Activated CD8-positive, alpha-beta memory T cell treated with anti-CD3 and anti-CD28 coated beads for 48 hours (primary cell): ENCODE measurements at regions not wholly inside any gene's neighbourhood (a gene's known extent, or its start where the extent isn't known, plus 50 kb on each side); places are given as distances from the start of the nearest gene placed in this dataset.
"Not testable (repeated sequence)": the region's sequence is repeated elsewhere in the genome, so short reads cannot be mapped to it uniquely, and the experiment has no call there.

Experiments used
- DNase-seq, 3 experiments: peaks; one replicate each; pipeline ENCODE4 v3.0.0-alpha.2; 2020; ENCODE audit warnings: low read depth in 2 of 3, low spot score in 2 of 3

GRCh38 chr4:59455751-59456150, 1744.4 kb upstream of the ADGRL3 start:
- no peak for DNase-seq

GRCh38 chr4:59457576-59457975, 1742.5 kb upstream of the ADGRL3 start:
- no peak for DNase-seq

GRCh38 chr4:59484944-59485343, 1715.2 kb upstream of the ADGRL3 start:
- DNase-seq = no peak

DNA sequence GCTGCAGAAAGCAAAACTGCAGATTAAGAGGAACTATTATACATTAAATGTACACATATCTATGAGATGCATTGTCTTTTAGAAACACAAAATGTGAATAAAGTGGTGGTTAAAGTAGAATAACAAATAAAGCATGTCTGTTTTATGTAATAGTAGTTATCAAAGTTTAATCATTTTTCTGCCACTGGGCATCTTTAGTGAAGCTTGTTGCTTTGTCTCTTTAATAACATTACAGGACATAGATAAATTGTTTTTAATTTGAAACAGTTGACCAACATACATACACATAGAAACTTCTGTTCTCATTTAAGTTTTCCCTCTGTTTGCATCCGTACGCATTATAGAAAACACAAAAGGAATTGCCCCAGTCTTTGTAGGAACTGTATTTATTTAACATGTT, 1700.0 kb upstream of the ADGRL3 start:
- DNase-seq = no peak

DNA sequence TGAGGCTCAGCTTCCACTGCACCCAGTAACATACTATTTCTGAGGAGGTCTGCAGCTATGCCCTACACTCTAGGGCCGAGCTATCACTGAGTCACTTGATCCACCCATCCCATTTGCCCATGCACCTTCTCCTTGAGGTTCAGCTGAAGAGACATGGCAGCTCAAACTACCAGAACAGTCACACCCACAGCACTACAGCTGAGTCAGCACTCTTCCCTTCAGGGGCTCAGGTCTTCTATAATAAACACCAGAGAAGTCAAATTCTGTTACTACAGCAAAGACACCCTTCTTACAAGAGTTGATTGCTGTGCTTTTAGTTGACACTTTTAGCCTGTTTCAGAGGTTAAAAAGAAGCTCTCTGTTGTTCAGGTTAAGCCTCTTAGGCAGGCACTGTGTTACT, 1696.4 kb upstream of the ADGRL3 start:
- no peak for DNase-seq

- DNase-seq = not testable (repeated sequence)
Observed at GRCh38 chr4:59511809-59512208, 1688.3 kb upstream of the ADGRL3 start.

DNA sequence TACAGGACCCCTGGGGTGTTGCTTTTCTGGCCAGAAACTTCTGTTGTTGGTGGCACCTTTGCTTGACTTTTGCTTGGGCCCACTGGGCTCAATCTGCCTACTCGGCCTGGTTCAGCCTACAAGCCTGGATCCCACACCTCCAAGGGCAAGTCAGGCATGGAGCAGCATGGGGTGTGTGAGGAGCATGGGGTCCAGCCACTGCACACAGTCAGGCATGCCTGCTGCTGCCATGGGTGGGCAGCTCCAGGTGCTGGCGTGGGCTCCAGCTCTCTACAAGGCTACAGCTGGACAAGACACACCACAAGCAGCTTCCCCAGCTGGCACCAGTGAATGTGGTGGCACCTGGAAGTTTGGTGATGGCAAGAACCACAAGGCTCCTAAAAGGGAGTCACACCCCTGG, 1683.1 kb upstream of the ADGRL3 start:
- no peak for DNase-seq

GRCh38 chr4:59518005-59518823, 1681.9 kb upstream of the ADGRL3 start:
- no peak for DNase-seq

DNA sequence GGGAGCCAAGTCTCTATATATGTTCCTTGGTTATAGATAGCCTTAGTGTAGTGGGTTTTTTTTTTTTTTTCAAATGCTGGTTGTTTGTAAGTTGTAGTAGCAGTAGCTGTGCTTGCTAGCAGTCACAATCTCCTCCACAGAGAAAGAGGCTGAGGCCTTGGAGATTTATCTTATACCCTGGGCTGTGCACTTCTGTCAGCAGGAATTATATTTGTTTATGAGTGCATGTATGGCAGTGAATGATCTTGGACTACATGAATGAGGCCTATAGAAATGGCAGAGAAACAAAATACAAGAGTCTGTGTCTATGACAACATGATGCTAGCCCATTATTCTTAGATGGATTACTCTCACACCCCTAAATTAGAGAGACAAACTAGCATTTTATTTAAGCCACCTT, 1674.2 kb upstream of the ADGRL3 start:
- no peak for DNase-seq

DNA sequence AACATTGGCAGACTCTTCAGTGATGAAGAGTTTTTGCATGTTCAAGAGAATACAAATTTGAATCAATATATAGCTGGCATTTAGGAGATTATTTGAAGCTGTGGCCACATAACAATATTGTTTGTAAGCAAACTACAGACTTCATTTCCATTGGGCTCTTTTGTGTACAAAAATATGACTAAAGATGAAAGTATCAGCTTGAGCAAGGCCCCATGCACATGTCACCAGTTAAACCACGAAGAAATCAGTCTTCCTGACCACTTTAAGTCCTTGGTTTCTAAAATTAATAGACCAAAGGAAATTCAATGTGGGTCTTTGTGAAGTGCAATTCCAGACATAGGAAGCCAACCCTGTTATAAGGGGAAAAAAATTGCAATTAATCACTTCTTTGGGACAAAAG, 1664.6 kb upstream of the ADGRL3 start:
- no peak for DNase-seq

DNA sequence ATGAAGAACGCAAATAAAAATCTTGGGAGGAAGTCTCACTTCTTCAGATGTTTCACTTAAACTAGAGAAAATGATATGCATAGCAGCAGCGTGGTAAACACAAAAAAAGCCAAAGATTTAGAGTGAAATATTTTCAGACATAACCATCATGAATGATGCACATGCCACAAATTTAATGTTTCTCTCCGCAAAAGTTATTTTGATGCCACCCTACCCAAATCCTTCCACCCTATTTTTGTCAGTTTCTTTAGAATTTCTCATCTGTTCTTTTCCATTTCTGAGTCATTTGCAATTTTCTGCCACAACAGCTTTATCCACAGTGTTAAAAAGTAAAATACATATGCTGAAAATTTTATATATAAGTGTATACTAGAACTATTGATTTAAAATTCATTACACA, 1663.7 kb upstream of the ADGRL3 start:
- no peak for DNase-seq

DNA sequence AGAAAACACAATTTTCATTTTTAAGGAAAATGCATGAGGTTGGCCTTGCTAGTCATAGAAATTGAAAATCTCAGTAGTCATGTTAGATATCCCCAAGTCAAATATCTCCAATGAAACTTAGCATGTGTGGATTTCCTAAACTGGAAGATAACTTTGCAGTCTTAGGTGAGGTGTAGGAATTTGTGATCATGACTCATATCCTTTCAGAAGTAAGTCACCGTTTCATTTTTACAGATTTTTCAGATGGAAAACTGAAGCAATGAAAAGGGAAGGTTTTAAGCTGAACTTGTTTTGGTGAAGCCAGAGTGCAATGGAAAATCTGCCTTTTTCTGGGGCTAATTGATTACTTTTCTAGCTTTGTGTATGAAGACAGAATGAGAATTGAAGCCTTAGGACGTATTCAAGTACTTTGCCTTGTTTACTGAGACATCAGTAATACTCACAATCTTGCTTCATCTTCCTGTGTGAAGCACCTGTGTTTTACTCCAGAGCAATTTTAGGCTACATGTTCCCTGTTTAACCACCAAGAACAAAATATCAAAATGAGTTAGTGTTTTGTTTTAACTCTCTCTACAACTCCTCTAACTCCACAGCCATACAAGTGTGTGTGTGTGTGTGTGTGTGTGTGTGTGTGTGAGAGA, 1662.8 kb upstream of the ADGRL3 start:
- DNase-seq = no peak

DNA sequence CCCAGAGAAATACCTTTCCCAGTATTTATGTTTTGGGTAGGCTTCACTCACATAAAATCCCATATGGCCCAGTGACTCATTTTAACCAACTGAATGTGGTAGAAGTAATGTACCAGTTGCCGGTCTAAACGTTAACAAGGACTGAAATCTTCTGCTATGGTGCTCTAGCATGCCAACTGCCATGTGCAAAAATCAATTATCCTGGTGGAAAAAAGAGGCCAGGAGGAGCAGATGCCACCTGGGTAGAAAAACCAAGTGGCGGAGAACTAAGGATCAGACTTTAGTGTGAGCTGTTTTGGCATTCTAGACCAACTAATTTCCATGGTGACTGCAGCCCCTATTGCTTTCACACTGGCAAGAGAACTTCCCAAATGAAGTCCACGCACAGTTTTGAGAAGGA, 1660.7 kb upstream of the ADGRL3 start:
- DNase-seq = no peak

GRCh38 chr4:59540311-59540710, 1659.8 kb upstream of the ADGRL3 start:
- no peak for DNase-seq

- DNase-seq = no peak
Observed at GRCh38 chr4:59553063-59553720, 1646.9 kb upstream of the ADGRL3 start.

DNA sequence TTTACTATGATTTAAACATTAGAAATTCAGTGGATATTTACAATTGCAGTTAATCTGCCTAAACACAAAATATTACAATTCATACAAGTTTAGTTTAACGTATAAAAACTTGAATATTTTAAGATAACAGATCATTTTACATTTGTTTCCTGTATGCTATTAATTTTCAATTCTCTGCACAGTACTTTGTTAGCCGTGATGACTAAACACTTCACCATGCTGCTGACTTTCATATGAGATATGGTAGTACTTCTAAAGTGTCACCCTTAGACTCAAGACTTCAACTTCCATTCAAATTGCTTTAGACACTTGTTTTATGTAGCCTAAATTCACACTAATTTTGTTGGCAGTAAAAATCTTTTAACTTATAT, 1646.4 kb upstream of the ADGRL3 start:
- no peak for DNase-seq

DNA sequence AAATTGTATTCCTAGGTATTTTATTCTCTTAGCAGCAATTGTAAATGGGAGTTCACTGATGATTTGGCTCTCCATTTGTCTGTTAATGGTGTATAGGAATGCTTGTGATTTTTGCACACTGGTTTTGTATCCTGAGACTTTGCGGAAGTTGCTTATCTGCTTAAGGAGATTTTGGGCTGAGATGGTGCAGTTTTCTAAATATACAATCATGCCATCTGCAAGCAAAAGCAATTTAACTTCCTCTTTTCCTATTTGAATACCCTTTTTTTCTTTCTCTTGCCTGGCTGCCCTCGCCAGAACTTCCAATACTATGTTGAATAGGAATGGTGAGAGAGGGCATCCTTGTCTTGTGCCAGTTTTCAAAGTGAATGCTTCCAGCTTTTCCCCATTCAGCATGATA, 1643.9 kb upstream of the ADGRL3 start:
- not testable (repeated sequence) for DNase-seq

- DNase-seq = not testable (repeated sequence)
Observed at GRCh38 chr4:59560141-59560648, 1639.9 kb upstream of the ADGRL3 start.

DNA sequence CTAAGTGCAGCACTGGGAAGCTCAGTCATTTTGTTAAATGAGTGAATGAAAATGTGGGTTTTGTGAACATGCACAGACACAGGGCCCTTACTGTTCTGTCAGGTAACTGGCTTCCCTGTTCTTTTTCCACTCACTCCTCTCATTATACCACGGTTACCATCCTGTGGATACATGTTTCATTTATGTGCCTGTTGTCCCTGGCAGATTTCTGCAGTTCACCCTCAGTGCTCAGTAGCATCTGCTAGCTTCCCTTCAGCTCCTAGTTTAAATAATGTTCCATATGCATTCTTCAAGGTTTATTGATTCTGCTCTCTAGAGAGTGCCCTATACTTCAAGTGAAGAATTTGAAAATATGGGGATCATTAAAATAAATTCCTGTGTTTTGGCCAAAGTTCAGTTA, 1634.3 kb upstream of the ADGRL3 start:
- no peak for DNase-seq

DNA sequence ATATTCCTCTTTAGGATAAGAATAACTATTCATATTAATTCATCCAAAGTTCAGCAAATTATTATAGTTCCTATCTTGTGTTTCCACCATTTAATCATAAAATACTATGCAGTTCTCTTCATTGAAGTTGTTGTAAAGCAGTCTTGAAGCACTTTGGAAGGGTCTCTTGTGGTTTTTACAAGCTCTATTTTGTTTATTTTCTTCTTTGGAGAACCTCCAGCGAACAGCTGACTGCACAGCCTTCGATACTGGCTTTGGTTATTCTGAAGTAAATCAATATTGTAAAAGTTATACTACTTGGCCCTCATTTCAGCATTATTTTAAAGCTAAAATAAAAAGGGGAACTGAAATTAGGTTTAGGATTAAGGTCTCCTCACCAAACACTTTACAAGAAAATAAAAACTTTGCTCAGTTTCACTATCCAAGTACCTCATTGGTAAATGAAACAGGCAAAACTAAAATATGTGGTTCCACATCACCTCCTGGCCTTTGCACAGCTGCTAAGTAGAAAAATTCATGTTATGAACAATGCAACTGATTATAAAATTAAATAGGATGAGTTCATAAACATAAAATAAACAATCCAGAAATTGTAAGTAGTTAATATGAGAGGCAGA, 1629.2 kb upstream of the ADGRL3 start:
- no peak for DNase-seq

DNA sequence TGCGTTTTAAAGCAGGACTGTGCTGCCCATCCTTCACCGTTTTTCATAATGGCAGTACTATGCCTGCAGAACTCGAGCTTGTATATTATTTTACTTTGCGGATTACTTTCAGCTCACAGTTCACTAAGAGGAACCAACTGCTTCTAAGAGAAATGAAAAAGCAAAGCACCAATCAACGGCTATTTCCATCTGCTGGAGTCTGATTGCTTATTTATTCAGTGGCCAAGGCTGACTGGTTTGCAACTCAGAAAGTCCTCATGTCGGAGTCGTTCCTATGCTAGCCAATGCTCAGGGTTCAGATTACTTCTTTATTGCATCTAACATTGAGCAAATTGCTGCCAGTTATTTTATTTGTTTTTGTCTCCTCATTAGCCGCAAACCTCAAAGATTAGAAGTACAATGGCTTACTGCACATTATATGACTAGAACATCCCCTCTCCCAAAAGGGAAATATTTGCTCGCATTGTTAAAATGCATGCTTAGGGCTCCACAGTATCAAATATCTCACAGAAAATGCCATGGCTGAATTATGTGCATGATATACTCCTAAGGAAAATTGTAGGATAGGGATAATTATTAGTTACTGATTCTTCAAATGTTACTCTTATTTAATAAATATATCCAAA, 1628.2 kb upstream of the ADGRL3 start:
- DNase-seq = no peak
